WTC11 (cell line): ENCODE measurements at regions not wholly inside any gene's neighbourhood (a gene's known extent, or its start where the extent isn't known, plus 50 kb on each side); places are given as distances from the start of the nearest gene placed in this dataset.

Experiments
- ATAC-seq: fragments of 200-7000 bp; cut with Tn5 transposase; 2 replicates; pipeline ENCODE4 v1.10.0; 2021; ENCODE audit warnings: mild to moderate bottlenecking, moderate library complexity
- CTCF ChIA-PET: fragments of 300-600 bp; sonication (Branson Sonifier 250); formaldehyde crosslinking; loops from one replicate; lab custom pipeline; 2021; ENCODE audit warnings: antibody characterized with exemption; lab: Charles Lee
- POLR2A ChIA-PET: fragments of 350-600 bp; sonication (Branson Sonifier 250); formaldehyde crosslinking; loops from one replicate; lab custom pipeline; 2021; ENCODE audit warnings: antibody characterized with exemption; lab: Charles Lee
- DNase-seq: peaks from one replicate; pipeline ENCODE4 v3.0.0; 2021; ENCODE audit warnings: low spot score
- H3K27ac Mint-ChIP-seq: 2 replicates; pipeline ENCODE4 v1.8.0; 2021; ENCODE audit warnings: mixed read lengths
- H3K27me3 Mint-ChIP-seq: 2 replicates; pipeline ENCODE4 v1.8.0; 2021; ENCODE audit warnings: low read depth, mild to moderate bottlenecking, moderate library complexity, mixed read lengths
- H3K36me3 Mint-ChIP-seq: 2 replicates; pipeline ENCODE4 v1.8.0; 2021; ENCODE audit warnings: mixed read lengths
- H3K4me1 Mint-ChIP-seq: 2 replicates; pipeline ENCODE4 v1.8.0; 2022; ENCODE audit warnings: mixed read lengths
- H3K4me3 Mint-ChIP-seq: 2 replicates; pipeline ENCODE4 v1.8.0; 2021; ENCODE audit warnings: mild to moderate bottlenecking, moderate library complexity, mixed read lengths
- H3K9me3 Mint-ChIP-seq: 2 replicates; pipeline ENCODE4 v1.8.0; 2021; ENCODE audit warnings: mixed read lengths
- ARID4B ChIP-seq: sonication (generic); formaldehyde crosslinking; IDR thresholded peaks from 2 replicates; pipeline ENCODE4 v1.8.0; 2023; ENCODE audit warnings: missing genetic modification reagents, mild to moderate bottlenecking, borderline replicate concordance
- ATF2 ChIP-seq: sonication (generic); formaldehyde crosslinking; IDR thresholded peaks from 2 replicates; pipeline ENCODE4 v1.8.1; 2022; ENCODE audit warnings: low read depth, missing genetic modification reagents, borderline replicate concordance
- ATF6 ChIP-seq: sonication (generic); formaldehyde crosslinking; IDR thresholded peaks from 2 replicates; pipeline ENCODE4 v1.8.1; 2023; ENCODE audit warnings: mild to moderate bottlenecking, missing genetic modification reagents
- CDX4 ChIP-seq: fragments of 250-450 bp; sonication (Bioruptor Pico); IDR thresholded peaks from 2 replicates; pipeline ENCODE4 v1.9.0; 2021; ENCODE audit warnings: moderate library complexity, mild to moderate bottlenecking, inconsistent platforms, borderline replicate concordance
- ELF4 ChIP-seq: sonication (generic); formaldehyde crosslinking; IDR thresholded peaks from 2 replicates; pipeline ENCODE4 v1.8.1; 2022; ENCODE audit warnings: low read depth, mild to moderate bottlenecking, moderate library complexity, missing genetic modification reagents
- ESRRA ChIP-seq: sonication (generic); formaldehyde crosslinking; IDR thresholded peaks from 2 replicates; pipeline ENCODE4 v1.8.1; 2022; ENCODE audit warnings: mild to moderate bottlenecking, missing genetic modification reagents, borderline replicate concordance
- ETV6 ChIP-seq: sonication (generic); formaldehyde crosslinking; IDR thresholded peaks from 2 replicates; pipeline ENCODE4 v1.8.1; 2022; ENCODE audit warnings: mild to moderate bottlenecking, missing genetic modification reagents
- GRHL2 ChIP-seq: fragments of 250-450 bp; sonication (Bioruptor Pico); IDR thresholded peaks from 2 replicates; pipeline ENCODE4 v1.8.0; 2022; ENCODE audit warnings: mild to moderate bottlenecking, moderate library complexity; ENCODE audit not compliant: insufficient replicate concordance, severe bottlenecking
- NFATC4 ChIP-seq: fragments of 250-450 bp; sonication (Bioruptor Pico); IDR thresholded peaks from 2 replicates; pipeline ENCODE4 v1.9.0; 2021; ENCODE audit warnings: mild to moderate bottlenecking
- NFE2L1 ChIP-seq: sonication (generic); formaldehyde crosslinking; IDR thresholded peaks from 2 replicates; pipeline ENCODE4 v1.8.1; 2023; ENCODE audit warnings: missing genetic modification reagents
- NFYB ChIP-seq: sonication (generic); formaldehyde crosslinking; conservative IDR thresholded peaks from 2 replicates; pipeline ENCODE4 v1.8.0; 2022; ENCODE audit warnings: low read depth, missing genetic modification reagents
- NR1H2 ChIP-seq: sonication (generic); formaldehyde crosslinking; IDR thresholded peaks from 2 replicates; pipeline ENCODE4 v1.9.0; 2021; ENCODE audit warnings: mild to moderate bottlenecking, moderate library complexity, missing genetic modification reagents
- NR2C2 ChIP-seq: sonication (generic); formaldehyde crosslinking; IDR thresholded peaks from 2 replicates; pipeline ENCODE4 v1.8.0; 2022; ENCODE audit warnings: mild to moderate bottlenecking, missing genetic modification reagents
- PRDM15 ChIP-seq: sonication (generic); formaldehyde crosslinking; IDR thresholded peaks from 2 replicates; pipeline ENCODE4 v1.8.0; 2022; ENCODE audit warnings: missing genetic modification reagents
- SMAD4 ChIP-seq: sonication (generic); formaldehyde crosslinking; IDR thresholded peaks from 2 replicates; pipeline ENCODE4 v1.8.0; 2022; ENCODE audit warnings: mild to moderate bottlenecking, missing genetic modification reagents
- SOX15 ChIP-seq: fragments of 250-450 bp; sonication (Bioruptor Pico); IDR thresholded peaks from 2 replicates; pipeline ENCODE4 v1.9.0; 2021; ENCODE audit warnings: mild to moderate bottlenecking
- SP1 ChIP-seq: sonication (generic); formaldehyde crosslinking; conservative IDR thresholded peaks from 2 replicates; pipeline ENCODE4 v1.8.1; 2022; ENCODE audit warnings: missing genetic modification reagents
- STAT6 ChIP-seq: sonication (generic); formaldehyde crosslinking; conservative IDR thresholded peaks from 2 replicates; pipeline ENCODE4 v1.8.1; 2023; ENCODE audit warnings: mild to moderate bottlenecking, low read depth, missing genetic modification reagents, moderate library complexity
- USF1 ChIP-seq: sonication (generic); formaldehyde crosslinking; IDR thresholded peaks from 2 replicates; pipeline ENCODE4 v1.8.0; 2022; ENCODE audit warnings: mild to moderate bottlenecking, missing genetic modification reagents
- ZNF416 ChIP-seq: fragments of 250-450 bp; sonication (Bioruptor Pico); IDR thresholded peaks from 2 replicates; pipeline ENCODE4 v1.9.0; 2021; ENCODE audit warnings: mild to moderate bottlenecking, inconsistent platforms

GRCh38 chr11:93967944-93968343, 53.2 kb upstream of the HEPHL1 start (continued):
- TF ChIP-seq GRHL2 (CRISPR knock-in tag) (no peak), ELF4 (CRISPR knock-in tag) (no peak), USF1 (no peak), NFYB (no peak), ZNF416 (CRISPR knock-in tag) (no peak), CDX4 (no peak), ATF6 (no peak), ETV6 (CRISPR knock-in tag) (no peak), SMAD4 (CRISPR knock-in tag) (no peak), NR1H2 (CRISPR knock-in tag) (no peak), PRDM15 (CRISPR knock-in tag) (no peak), NR2C2 (CRISPR knock-in tag) (no peak)

- Mint-ChIP-seq H3K9me3 (peaks cover 9% of the 10 kb centered on the region), H3K4me1 (peaks cover 13% of the 10 kb centered on the region), H3K36me3 (peaks cover 7% of the 10 kb centered on the region), H3K4me3 (no peak overlapping the region), H3K27ac (no peak overlapping the region), H3K27me3 (no peaks in the 10 kb centered on the region; the same call in 1 of the 2 replicates)
- POLR2A ChIA-PET: no interaction called here
- ATAC-seq (peak; percentile 39; the same call in 1 of the 2 replicates), DNase-seq (no peak)
- CTCF ChIA-PET: interaction anchor here (0.8 to 1.2 kb wide), 2 partner anchors 12 to 75 kb away, joined by 3 to 4 read pairs; no protein-coding TSS in a partner anchor
- TF ChIP-seq NFE2L1 (CRISPR knock-in tag) (no peak), NFATC4 (no peak), ESRRA (CRISPR knock-in tag) (no peak), STAT6 (CRISPR knock-in tag) (no peak), SOX15 (no peak), ARID4B (no peak), SP1 (CRISPR knock-in tag) (no peak), ATF2 (CRISPR knock-in tag) (no peak)
Observed at GRCh38 chr11:93969925-93970922, 50.9 kb upstream of the HEPHL1 start.
